Right lobe of liver (tissue), 4 donors: ENCODE measurements at regions not wholly inside any gene's neighbourhood (a gene's known extent, or its start where the extent isn't known, plus 50 kb on each side); places are given as distances from the start of the nearest gene placed in this dataset.

Source experiments
- POLR2A ChIP-seq: fragments of 450-650 bp; IDR thresholded peaks from one replicate; pipeline ENCODE4 v1.6.1; 2017; ENCODE audit warnings: antibody characterized with exemption, mild to moderate bottlenecking
- TF ChIP-seq, protein P1 (sequence below), 4 donors: fragments of 200-600 bp in 3 of 4; fragments of 450-650 bp in 1 of 4; IDR thresholded peaks; one replicate each; pipeline versions ENCODE4 v1.5.1 to v1.8.0; 2016 to 2022; ENCODE audit warnings: antibody characterized with exemption in 4 of 4, mild to moderate bottlenecking in 2 of 4
- donor health status: DM: no; HTN: no; CAD: no.
- donor health status: DM: no; HTN: no; CAD: no.
- donor health status: DM: no; HTN: yes; CAD: no.

DNA sequence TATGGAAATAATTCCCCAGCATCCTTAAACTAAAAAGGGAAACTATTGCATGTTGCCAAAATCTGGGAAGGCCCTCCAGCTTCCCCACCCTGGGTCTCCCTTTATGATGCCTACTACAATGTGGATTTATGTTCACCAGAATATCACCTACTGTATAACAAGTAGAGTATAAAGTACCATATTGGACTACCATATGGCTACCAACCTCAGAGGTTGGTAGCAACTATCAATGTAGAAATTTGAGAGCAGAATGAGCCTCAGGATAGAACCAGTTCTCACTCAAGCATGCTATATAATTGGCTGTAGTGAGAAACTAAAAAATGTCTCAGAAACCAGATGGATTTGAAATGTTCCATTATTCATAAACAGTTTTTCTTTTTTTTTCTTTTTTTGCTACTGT is 918.4 kb downstream of the MCTP2 start:
- no peak for TF ChIP-seq POLR2A
- TF ChIP-seq, protein P1, sequence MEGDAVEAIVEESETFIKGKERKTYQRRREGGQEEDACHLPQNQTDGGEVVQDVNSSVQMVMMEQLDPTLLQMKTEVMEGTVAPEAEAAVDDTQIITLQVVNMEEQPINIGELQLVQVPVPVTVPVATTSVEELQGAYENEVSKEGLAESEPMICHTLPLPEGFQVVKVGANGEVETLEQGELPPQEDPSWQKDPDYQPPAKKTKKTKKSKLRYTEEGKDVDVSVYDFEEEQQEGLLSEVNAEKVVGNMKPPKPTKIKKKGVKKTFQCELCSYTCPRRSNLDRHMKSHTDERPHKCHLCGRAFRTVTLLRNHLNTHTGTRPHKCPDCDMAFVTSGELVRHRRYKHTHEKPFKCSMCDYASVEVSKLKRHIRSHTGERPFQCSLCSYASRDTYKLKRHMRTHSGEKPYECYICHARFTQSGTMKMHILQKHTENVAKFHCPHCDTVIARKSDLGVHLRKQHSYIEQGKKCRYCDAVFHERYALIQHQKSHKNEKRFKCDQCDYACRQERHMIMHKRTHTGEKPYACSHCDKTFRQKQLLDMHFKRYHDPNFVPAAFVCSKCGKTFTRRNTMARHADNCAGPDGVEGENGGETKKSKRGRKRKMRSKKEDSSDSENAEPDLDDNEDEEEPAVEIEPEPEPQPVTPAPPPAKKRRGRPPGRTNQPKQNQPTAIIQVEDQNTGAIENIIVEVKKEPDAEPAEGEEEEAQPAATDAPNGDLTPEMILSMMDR (IDR thresholded peaks at IDR 0.05) = no peak
